NCI-H2227 (cell line): ENCODE measurements at regions not wholly inside any gene's neighbourhood (a gene's known extent, or its start where the extent isn't known, plus 50 kb on each side); places are given as distances from the start of the nearest gene placed in this dataset.
"Not testable (repeated sequence)": the region's sequence is repeated elsewhere in the genome, so short reads cannot be mapped to it uniquely, and the experiment has no call there.

Experiments used
- DNase-seq: peaks from one replicate; lab custom pipeline; 2025; ENCODE audit not compliant: unreplicated experiment; lab: John Stamatoyannopoulos, UW

GRCh38 chr5:92748072-92748676 lies 832.8 kb downstream of the NR2F1-AS1 start:
- no peak for DNase-seq

DNA sequence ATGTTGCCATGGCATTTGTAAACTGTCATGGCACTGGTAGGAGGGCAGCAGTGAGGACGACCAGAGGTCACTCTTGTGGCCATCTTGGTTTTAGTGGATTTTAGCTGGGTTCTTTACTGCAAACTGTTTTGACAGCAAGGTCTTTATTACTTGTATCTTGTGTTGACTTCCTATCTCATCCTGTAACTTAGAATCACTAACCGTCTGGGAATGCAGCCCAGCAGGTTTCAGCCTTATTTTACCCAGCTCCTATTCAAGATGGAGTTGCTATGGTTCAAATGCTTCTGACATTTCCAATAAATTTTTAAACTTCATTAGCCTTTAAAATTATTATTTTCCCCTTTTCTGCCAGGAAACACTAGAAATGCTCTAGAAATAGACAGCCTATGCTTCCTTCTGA lies 839.1 kb downstream of the NR2F1-AS1 start:
- DNase-seq: no peak

DNA sequence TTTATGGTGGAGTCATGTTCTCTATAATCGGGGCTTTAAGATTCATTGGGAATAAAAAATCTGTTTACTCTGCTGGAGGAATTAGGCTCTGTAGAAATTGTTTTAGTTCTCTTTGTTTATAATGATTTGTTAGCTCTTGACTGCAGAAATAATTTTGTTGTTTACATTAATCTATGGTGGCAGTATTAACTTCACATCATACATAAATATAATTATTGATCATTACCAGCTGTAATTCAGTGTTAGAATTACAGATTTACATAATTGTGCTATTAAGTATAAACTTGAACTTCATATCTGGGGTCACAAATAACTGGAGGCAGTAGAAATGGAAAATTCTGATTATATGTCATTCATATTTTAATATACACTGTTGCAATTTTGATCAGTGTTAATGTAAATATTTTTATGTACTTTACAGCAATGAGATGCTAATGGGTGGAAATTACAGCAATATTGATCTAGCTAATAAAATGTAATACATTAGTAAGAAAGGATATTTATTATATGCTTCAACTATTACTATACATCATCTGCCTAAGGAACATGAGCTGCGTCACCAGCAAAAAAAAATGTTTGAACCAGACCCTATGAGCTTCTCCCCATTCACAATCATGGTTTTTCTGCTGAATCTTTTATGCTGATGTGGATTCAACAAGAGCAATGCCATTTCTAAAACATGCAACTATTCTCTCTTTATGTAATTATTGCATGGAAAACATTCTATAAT lies 846.6 kb downstream of the NR2F1-AS1 start:
- DNase-seq: no peak

DNA sequence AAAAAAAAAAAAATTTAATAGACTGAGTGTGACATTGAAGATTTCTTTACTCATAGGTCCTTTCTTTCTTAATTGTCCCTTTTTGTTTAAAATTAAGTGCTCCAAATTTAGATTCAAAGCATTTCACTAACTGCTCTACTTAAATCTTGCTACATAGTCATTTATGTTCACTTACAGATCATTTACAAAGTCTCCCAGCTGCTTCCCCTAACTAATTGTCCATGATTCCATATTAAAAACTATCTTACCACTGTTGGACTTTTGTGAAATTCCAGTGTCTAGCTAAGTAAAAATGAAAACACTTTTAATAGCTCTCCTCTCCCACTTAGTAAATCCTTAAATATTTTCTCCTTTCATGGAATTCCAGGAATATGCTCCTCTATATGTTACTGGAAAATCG lies 850.5 kb downstream of the NR2F1-AS1 start:
- DNase-seq: no peak

GRCh38 chr5:92729088-92729487 lies 851.9 kb downstream of the NR2F1-AS1 start:
- DNase-seq: no peak

DNA sequence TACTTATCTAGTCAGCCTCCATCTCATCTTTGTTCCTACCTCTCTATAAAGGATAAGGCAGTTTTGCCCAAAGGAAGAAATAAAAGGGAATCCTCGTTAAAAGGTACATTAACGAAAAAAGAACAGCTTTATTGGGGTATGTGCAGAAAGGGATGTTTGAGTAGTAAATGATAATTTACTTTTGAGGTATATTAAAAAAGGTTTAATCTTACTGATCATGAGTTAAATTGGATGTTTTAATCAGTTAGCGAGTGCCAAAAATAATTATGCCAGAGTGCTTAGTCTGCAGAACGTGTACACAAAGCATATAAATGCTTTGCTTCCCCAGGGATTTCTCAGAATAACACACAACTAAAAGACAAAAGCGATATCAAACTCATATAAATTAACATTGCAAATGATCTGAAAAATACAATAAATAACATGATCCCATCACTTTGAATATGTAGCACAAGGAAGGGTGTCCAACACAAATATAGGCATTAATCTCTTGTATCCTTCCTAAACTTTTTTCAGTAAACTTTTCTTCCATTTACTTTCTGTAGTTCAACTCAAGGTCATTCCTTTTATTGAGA lies 865.0 kb downstream of the NR2F1-AS1 start:
- DNase-seq: no peak

- no peak for DNase-seq
Measured at GRCh38 chr5:92713826-92714225, 867.2 kb downstream of the NR2F1-AS1 start.

DNA sequence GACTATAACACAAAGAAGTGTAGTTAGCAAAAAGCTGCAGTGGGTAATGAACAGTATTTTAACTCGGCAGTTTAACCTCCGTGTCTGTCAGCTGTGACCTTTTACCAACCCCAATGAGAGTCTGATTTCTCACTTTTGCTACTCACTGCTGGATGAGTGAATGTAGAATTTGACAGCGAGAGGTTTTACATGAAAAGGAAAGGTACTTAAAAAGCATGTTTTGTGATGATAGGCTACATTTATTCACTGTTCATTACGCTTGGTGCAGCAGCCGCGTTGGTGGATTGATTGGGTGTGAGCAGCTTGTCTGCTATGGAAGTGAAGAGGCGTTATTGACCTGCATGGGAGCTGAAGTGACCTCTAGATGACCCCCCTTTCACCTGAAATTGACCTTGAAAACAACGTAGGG lies 867.7 kb downstream of the NR2F1-AS1 start:
- peak; percentile 36 for DNase-seq

DNA sequence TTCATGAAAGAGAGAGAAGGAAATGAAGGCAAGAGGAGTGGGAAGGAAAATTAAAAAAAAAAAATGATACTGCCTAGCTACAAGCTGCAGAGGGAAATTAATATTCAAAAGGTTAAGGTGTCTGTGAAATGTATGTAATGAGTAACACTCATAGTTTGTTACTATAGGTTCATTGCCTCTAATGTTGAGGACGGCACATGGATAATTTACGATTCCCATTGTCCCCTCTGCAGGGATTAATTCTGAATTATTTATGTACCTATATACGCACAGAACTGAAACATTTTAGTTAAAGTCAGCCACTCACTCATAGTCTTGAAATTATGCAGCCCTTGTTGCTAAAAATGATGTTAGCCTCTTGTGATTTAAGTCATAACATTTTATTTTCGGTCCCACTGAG lies 869.1 kb downstream of the NR2F1-AS1 start:
- no peak for DNase-seq

DNA sequence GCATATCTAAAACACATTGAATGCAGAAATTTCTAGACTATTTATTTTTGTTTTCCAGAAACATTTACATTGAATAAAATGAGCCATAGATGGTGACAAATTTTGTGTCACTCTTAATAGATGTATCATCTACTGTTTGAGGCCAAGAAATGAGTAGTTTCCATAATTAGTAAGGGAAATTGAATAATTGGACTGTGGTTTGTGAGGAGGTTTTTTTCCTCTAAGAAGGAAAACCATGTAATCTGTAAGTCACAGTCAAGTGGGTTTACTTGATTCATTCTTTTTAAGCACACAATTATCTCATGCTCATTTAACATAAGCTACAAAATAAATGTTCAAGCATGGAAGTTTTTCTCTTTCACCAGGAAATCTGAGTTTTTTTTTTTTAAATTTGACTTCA lies 876.4 kb downstream of the NR2F1-AS1 start:
- peak; percentile 1 for DNase-seq

DNA sequence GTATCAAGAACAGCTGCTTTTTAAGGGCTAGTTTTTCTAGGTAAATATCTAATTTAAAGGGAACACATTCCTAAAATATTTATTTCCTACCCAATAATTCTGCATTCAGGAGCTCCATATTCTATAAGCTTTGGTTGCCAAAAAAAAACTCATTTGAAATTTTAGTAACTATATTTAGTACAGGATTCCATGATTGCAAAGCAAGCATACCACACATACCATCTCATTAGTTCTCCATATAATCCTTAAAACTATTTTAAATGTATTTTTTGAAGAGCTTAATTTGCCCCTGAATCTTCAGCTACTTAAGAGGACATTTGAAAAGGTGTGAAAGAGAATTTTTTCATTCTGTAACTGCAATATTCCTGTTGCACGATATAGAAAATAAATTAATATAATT lies 877.0 kb downstream of the NR2F1-AS1 start:
- no peak for DNase-seq

DNA sequence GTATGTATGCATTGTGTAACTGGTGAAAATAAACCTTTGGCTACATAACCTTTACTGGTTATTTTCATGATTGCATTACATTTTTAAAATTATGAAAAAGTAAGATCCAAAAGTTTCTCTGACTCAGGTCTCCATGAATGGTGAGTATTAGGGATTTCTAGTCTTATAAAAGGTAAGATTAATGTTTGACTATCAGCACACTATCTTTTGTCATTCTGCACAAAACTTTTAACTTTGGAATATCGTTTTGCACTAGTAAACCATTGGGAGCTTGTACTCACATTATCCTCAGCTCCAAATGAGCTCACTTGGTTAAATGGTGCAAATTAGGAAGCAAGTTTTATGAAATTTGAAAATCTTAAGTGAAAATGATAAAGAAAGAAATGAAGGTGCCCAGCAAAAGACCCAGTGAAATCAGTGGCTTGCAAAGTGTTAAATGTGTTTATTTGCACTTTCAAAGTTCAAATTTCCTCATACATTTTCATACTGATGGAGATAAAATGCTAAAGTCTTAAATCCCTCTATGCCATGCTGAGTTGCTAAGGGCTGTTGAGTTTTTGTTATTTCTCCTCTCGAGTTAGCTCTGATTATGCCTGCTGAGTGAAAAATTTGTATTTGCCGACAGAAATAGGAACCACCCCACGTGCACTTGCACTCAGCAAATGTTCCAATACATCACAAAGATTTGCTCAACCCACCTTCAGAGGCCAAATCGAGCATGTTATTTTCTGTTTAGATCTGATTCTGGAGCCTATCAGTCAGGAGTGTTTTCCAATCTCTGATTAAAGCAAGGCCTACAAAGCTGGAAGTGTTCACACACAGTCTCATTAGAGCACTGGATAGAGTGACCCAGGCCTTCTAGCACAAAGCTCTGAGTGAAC lies 885.7 kb downstream of the NR2F1-AS1 start:
- DNase-seq: peak; percentile 31

DNA sequence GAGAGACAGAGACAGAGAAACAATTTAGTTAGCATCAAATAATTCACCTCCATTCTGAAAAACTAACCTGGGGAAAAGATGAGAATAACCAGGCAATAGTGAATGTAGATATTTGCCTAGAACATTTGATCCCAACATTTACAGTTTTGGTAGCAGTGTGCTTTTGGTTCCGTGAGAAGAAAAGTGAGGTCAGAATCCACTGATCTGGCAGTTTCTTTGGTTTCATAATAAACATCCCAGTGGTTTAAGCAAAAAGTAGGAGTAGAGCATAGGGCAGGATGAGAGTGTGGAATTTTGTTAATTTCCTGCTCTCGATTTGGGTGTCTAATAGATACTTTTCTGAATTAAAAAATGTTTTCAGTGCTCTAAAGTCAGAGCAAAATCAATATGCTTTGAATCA lies 887.0 kb downstream of the NR2F1-AS1 start:
- DNase-seq: no peak

DNA sequence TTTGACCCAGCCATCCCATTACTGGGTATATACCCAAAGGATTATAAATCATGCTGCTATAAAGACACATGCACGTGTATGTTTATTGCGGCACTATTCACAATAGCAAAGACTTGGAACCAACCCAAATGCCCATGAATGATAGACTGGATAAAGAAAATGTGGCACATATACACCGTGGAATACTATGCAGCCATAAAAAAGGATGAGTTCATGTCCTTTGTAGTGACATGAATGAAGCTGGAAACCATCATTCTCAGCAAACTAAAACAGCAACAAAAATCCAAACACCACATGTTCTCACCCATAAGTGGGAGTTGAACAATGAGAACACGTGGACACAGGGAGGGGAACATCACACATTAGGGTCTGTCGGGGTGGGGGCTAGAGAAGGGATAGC lies 889.1 kb downstream of the NR2F1-AS1 start:
- not testable (repeated sequence) for DNase-seq

DNA sequence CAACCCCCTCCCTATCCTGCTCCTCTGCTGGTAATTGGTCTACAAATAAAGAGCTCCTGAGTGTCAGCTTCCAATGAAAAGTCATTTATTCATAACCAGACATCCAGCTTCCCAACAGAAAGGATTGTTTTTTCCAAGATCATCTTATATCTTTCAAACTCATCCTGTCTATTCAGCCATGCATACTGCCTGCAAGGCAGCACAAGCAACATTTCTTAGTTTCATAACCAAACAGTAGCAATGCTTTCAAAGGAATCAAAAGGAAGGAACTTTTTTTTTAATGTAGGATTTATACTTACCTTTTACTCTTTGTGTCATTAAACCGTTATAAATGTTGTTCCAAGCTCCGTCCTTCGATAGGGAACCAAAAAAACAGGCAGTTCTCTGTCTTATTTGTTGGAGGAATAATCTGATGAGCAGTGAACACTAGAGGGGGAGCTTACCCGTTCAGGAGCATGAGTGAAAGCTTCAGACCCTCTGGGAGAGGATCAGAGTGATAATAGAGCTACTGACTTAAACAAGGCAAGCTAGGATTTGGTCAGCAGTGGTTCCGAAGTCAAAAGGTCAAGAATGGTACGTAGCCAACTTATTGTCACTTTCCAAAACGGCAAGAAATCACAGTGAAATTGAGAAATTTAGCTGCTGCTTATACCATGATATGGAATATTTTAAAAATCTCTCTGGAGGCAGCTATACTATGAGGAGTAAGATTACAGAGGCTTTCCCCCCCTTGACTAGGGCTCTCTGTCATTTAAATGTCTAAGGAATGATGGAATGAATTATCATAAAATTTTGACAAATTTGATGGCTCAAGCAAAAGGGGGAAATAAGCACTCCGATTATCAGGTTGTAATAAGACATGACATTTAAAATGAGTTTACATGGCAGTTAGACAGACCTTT lies 892.9 kb downstream of the NR2F1-AS1 start:
- peak; percentile 48 for DNase-seq

DNA sequence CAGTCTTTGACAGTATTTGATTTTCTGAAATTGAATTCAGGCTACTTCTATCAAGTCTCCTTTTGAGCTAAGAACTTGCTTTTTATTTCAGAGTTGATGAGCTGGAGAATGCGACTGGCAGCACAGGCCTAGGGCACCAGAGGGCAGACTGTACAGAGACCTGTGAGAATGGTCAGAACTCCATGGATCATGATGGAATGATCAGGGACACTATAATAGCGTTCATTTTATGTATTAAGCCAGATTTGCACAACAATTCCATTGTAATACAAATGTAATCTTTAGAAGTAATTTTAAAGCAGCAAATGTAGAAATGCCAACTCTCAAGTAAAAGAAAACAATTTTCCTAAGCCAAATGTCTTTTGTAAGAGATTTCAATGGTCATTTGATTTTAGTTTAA lies 902.4 kb downstream of the NR2F1-AS1 start:
- no peak for DNase-seq

DNA sequence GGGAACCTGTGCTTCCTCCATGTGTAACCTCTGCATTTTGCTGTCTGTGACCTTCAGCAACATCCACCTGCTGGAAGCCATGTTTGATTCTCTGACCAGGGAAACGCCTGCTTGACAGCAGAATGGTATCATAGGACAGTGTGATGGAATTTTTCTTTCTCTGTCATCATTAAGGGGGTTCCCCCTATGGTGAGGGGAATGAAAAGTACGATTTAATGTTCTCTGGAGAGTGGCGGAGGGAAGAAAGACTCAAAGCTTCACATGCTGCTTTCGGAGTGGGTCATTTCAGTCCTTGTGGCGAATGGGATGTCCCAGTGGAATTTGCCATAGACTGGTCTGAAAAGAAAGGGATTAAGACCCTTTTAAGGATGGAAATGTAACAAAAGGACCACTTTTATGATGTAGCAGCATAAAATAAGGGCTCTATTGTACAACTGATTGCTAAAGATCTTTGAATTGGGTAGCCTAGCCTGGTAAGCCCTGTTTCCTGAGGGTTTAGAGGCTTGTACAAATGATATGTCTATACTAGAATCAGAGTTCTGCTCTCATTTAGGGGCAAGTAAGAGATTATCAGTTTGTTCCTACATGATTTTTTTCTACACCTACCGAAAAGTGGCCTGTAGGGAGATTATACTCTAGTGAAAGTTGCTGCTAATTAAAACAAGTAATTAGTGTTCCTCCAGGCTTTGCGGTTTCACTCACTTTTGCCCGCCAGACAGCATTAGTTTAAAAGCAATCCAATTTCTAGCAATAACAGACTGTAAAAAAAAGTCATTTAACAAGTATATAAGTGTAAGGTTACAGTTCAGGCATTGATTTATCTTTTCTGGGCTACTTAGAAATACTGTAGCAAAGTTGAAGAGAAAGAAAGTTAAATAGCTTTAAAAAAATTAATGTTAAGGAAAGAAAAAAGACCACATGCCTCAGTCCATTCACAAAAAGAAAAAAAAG lies 904.5 kb downstream of the NR2F1-AS1 start:
- no peak for DNase-seq

DNA sequence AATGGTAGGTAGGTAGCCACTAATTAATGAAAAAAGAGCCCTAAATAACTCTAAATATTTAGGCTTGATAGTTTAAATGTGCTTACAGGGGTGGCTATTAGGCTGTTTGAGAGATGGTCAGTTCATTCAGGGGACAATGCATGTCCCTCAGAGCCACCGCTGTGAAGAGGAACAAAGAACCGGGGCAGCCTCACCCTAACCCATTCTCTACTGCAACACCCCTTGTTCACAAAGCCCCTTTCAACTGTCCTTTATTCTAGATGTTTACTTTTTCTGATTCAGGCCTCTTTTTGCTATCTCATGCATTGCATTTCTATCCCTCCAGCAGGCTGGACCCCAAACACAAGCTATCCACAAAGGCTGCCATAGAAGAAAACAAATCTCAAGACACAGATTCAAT lies 906.7 kb downstream of the NR2F1-AS1 start:
- no peak for DNase-seq

DNA sequence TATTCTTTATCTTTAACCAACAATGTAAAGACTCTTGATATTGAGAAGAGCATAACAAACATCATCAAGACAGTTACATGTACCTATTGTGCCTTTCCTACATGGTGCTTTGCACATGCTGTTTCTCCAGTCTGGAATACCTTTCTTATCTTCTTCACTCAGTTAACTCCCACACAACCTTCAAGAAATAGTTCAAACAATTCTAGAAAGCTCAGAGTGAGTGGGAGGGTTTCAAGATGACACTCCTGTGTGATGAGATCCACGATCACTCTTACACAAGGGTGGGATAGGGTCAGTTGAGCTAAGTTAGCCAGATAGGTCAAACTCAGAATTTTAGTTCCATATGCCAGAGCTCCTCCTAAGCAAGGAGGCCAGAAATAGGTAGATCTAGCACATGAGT lies 915.5 kb downstream of the NR2F1-AS1 start:
- no peak for DNase-seq
